ENCODE measurements at regions not wholly inside any gene's neighbourhood (a gene's known extent, or its start where the extent isn't known, plus 50 kb on each side); places are given as distances from the start of the nearest gene placed in this dataset.

DNA sequence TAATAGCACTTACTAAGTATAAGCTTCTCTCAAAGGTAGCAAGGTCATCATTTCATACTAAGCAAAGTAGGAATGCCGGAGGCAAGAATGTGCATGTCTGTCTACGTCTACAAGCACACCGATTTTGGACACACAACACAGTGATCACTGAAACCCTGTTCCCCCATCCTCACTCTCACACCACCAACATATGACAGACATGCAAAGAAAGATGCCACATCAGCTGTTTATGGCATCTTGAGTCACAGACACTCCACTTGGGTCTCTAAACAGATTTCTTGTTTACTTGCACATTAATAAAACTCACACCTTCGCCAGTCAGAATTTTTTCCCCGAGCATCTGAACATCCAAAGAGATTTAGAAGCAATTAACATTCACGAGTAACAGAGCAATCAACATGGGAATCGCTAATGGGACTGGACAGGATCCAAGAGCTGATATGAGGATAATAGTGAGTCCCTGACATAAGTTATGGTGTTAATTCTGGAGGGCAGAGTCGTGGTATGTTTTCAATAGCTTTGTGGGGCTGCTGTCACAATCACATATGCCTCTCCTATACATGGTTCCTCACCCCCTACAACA lies 324.1 kb downstream of the DHX15 start:
- no peaks in the 10 kb centered on the region for H3K36me3 Mint-ChIP-seq
- no peak overlapping the region for H3K27ac Mint-ChIP-seq
- no peak for DNase-seq

DNA sequence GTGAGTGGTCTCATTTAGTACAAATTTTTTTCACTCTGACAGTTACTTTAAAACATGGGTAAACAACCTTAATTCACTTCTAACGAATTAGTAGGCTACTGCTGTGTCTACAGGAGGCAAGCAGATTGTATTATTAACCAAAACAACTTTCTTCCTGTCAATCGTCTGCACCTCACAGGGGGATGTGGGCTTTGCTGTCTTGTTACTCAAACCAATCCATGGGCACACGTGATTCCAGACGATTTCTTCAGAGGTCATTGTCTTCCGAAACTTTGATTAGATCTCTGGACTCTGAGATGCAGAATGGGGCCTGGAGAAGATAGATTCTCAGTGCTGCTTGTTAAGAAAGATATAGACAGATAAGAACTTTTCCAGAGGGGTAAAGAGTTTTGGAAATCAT lies 327.8 kb downstream of the DHX15 start:
- DNase-seq (no peak), ATAC-seq (ENCODE audit: low read depth in 2 of 2) (no peak)
- H3K4me1 Mint-ChIP-seq, result no peaks in the 10 kb centered on the region
- H3K27me3 Mint-ChIP-seq, result peaks cover 0 to 13% (median 0%) of the 10 kb centered on the region in 3 donors
- peaks cover 0 to 5% (median 0%) of the 10 kb centered on the region in 7 donors for H3K9me3 Mint-ChIP-seq
- no peaks in the 10 kb centered on the region for H3K36me3 Mint-ChIP-seq
- H3K27ac Mint-ChIP-seq, result no peak overlapping the region
- H3K4me3 Mint-ChIP-seq, result no peak overlapping the region

More for the DNA sequence above, 324.1 kb downstream of the DHX15 start:
- H3K9me3 Mint-ChIP-seq, result peaks cover 0 to 4% (median 2%) of the 10 kb centered on the region in 7 donors
- H3K27me3 Mint-ChIP-seq, result peaks cover 0 to 4% (median 0%) of the 10 kb centered on the region in 3 donors
- ATAC-seq (ENCODE audit: low read depth in 2 of 2), result no peak
- no peaks in the 10 kb centered on the region for H3K4me1 Mint-ChIP-seq
- H3K4me3 Mint-ChIP-seq, result no peak overlapping the region

DNA sequence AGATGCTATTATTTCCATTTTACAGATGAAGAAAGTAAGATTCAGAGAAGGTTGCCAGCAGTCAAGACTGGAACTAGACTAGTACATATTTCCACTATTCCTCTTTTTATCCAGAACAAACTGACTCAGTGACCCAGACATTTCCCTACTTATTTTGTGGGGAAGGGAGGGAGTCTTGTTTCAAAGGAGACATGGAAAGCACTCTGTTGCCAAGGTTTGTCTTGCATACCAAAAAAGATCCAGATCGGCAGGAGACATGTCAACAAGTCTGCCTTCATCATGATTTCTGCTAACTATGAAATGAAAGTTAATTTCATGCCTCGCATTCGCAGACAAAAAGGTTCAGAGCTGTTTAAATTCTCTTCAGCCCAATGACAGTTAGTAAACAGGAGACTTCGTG lies 328.3 kb downstream of the DHX15 start:
- ATAC-seq (ENCODE audit: low read depth in 2 of 2) (no peak), DNase-seq (no peak)
- no peaks in the 10 kb centered on the region for H3K36me3 Mint-ChIP-seq
- H3K4me3 Mint-ChIP-seq, result no peak overlapping the region
- H3K4me1 Mint-ChIP-seq, result no peaks in the 10 kb centered on the region
- peaks cover 0 to 13% (median 0%) of the 10 kb centered on the region in 3 donors for H3K27me3 Mint-ChIP-seq
- H3K27ac Mint-ChIP-seq, result no peak overlapping the region
- H3K9me3 Mint-ChIP-seq, result peaks cover 0 to 4% (median 0%) of the 10 kb centered on the region in 7 donors

DNA sequence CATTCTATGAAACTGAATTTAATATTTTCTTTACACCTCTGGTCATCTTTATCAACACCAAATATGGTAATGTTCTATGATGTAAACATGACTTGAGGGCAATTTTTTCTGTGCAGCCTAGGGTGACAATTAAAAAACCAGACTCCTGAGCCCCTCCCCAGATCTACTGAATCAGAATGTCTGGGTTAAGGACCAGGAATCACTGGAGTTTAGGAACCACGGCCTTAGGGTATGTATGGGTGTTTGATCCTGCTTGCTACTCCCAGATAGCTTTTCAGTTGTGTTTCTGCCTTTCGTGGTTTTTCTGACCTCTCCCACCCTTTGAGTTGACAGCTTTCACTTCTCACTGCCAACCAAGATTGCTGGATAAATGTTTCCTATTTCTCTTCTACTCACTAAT lies 332.2 kb downstream of the DHX15 start:
- ATAC-seq (ENCODE audit: low read depth in 2 of 2), result no peak
- Mint-ChIP-seq H3K9me3 (peaks cover 0 to 3% (median 0%) of the 10 kb centered on the region in 7 donors), H3K4me1 (no peaks in the 10 kb centered on the region), H3K36me3 (no peaks in the 10 kb centered on the region), H3K4me3 (no peak overlapping the region), H3K27me3 (peaks cover 0 to 8% (median 0%) of the 10 kb centered on the region in 3 donors), H3K27ac (no peak overlapping the region)
- no peak for DNase-seq

DNA sequence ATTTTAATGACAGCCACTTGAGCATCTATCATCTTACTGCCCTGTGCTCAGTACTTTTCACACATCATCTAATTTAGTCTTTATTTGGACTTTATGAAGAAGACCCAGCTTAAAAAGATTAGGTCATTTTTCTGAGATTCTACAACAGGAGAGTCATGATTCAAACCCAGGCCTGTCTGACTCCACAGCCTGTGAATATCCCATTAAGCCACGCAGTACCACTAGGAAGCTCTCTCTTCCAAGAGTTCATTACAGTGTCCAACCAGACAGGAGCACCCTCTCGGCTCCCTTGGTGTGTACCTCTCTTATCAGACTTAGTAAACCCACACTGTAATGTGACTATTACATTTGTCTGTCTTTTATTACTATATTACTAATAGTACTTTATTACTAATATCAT lies 332.8 kb downstream of the DHX15 start:
- Mint-ChIP-seq H3K4me1 (no peaks in the 10 kb centered on the region), H3K27me3 (peaks cover 0 to 8% (median 0%) of the 10 kb centered on the region in 3 donors)

DNA sequence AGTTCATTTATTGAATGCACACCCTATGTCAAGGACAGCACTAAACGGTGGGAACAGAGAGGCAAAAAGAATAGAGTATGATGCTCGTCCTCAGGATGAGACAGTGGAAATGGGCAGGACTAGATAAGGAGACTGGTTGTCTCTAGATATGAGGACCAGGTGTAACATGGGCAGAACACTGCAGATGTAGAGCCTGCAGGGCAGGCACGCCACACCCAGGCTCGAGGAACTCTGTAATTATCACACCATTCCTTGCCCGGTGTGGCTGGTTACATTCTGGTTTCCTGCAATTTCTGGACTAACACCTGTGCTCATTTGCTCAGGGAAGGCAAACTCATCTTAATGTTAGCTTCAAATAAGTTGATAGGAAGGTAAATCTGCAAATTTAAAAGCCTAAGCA lies 334.4 kb downstream of the DHX15 start:
- DNase-seq (no peak), ATAC-seq (ENCODE audit: low read depth in 2 of 2) (no peak)
- H3K4me3 Mint-ChIP-seq, result no peak overlapping the region
- peaks cover 0 to 8% (median 2%) of the 10 kb centered on the region in 3 donors for H3K27me3 Mint-ChIP-seq
- H3K36me3 Mint-ChIP-seq, result no peaks in the 10 kb centered on the region
- no peaks in the 10 kb centered on the region for H3K4me1 Mint-ChIP-seq
- H3K27ac Mint-ChIP-seq, result no peak overlapping the region
- peaks cover 0 to 3% (median 0%) of the 10 kb centered on the region in 7 donors for H3K9me3 Mint-ChIP-seq

More for the DNA sequence above, 332.8 kb downstream of the DHX15 start:
- Mint-ChIP-seq H3K36me3 (no peaks in the 10 kb centered on the region), H3K9me3 (peaks cover 0 to 3% (median 0%) of the 10 kb centered on the region in 7 donors), H3K4me3 (no peak overlapping the region), H3K27ac (no peak overlapping the region)
- ATAC-seq (ENCODE audit: low read depth in 2 of 2), result no peak
- no peak for DNase-seq

DNA sequence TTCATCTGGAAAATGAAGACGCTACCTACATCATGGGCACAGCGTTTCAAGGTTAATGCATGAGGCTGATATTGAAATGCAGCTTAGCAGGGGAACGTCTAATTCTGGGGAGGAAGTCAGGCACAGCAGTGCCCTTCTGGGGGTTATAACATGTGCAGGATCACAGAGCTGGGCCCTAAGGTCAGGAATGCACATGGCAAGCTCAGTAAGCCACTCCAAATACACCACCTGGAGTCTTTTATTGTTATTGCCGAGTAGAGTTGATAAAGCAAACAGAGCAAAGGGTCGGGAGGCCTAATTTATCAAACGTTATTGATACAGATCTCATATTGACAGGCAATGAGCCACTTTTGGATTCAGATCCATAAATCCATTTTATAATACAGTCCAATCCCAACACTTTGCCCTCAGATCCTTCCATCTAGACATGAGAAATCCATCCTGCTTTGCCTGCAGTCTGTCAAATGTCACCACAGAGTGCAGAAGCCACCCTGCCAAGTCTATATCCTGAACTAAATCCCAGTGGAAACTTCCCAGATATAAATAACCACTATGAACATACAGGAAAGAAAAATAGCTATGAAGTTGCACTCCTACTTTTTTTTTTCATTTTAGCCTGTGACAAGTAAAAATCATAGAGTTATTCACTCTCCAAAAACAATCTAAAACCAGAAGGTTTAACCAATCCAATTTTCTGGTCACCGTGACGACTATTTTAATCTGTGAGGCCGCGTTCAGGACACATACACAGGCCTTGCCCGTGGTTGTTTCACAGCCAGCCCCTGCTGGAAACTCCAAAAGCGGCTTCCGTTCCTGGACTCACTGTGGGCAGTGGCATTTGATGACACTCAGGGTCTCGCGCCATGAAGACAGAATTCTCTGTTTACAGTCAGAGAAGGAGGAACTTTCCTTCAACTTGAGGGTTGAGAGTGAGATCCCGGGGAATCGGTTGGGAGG lies 335.4 kb downstream of the DHX15 start:
- peaks cover 0 to 8% (median under 1%) of the 10 kb centered on the region in 3 donors for H3K27me3 Mint-ChIP-seq
- DNase-seq (no peak), ATAC-seq (ENCODE audit: low read depth in 2 of 2) (no peak)
- H3K9me3 Mint-ChIP-seq, result peaks cover 0 to 5% (median 0%) of the 10 kb centered on the region in 7 donors
- H3K36me3 Mint-ChIP-seq, result no peaks in the 10 kb centered on the region
- H3K4me3 Mint-ChIP-seq, result peak overlapping the region in 1 of 8 donors; percentile 18
- no peaks in the 10 kb centered on the region for H3K4me1 Mint-ChIP-seq
- H3K27ac Mint-ChIP-seq, result no peak overlapping the region

DNA sequence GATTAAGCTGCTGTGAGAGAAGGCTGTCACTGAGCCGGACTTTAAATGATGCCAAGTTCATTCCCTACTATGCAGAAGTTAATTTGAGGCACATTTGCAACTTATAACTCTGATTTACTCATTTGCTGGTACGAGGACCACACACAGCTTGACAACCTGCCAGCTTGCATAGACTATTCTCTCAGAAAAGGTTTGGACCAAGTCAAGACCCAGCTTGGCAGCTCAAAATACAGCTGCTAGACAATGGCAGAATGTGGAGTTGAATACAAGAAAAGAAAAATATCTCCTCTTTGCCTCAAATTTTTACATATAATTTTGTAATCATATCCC lies 338.9 kb downstream of the DHX15 start:
- DNase-seq (no peak), ATAC-seq (ENCODE audit: low read depth in 2 of 2) (no peak)
- peaks cover 0 to 8% (median 0%) of the 10 kb centered on the region in 3 donors for H3K27me3 Mint-ChIP-seq
- H3K4me1 Mint-ChIP-seq, result no peaks in the 10 kb centered on the region
- no peak overlapping the region for H3K4me3 Mint-ChIP-seq
- H3K27ac Mint-ChIP-seq, result no peak overlapping the region
- H3K36me3 Mint-ChIP-seq, result no peaks in the 10 kb centered on the region
- H3K9me3 Mint-ChIP-seq, result peaks cover 0 to 10% (median 0%) of the 10 kb centered on the region in 7 donors

DNA sequence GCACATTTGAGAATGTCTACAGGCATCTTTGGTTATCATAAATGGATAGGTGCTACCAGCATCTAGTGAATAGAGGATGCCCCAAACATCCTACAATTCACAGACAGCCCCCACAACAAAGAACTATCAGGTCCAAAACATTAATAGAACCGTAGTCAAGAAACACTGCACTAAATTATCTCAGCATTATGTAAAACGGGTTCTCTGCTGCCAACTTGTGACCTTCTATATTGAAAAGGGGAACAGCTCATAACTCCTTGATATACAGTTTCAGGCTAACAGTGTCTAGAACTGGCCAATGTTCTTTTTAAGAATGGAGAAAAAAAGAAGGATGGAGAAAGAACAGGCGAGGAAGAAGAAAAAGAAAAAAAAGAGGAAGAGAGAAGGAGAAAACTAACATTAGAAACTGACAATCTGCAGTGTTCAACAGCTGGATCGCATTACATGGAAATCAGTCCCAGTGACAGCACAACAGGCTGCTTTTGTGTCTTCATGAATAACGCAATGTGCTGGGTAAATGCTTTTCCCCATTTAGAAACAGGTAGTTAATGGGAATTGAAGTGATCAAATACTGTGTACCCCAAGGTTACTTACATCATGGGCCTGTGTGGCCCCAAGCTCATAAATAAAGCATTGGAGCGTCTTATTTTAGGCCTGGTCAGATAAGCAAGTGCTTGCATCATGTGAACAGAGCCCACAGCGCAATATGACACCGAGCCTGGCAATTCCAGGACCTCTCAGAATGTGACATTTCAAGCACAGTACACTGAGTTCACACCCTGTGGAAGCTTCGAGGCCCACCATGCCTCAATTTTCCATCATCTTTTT lies 339.5 kb downstream of the DHX15 start:
- ATAC-seq (ENCODE audit: low read depth in 2 of 2) (no peak), DNase-seq (no peak)
- peaks cover 0 to 8% (median 0%) of the 10 kb centered on the region in 3 donors for H3K27me3 Mint-ChIP-seq
- no peak overlapping the region for H3K4me3 Mint-ChIP-seq
- H3K36me3 Mint-ChIP-seq, result no peaks in the 10 kb centered on the region
- H3K4me1 Mint-ChIP-seq, result no peaks in the 10 kb centered on the region
- H3K9me3 Mint-ChIP-seq, result peaks cover 0 to 10% (median 0%) of the 10 kb centered on the region in 7 donors
- no peak overlapping the region for H3K27ac Mint-ChIP-seq

DNA sequence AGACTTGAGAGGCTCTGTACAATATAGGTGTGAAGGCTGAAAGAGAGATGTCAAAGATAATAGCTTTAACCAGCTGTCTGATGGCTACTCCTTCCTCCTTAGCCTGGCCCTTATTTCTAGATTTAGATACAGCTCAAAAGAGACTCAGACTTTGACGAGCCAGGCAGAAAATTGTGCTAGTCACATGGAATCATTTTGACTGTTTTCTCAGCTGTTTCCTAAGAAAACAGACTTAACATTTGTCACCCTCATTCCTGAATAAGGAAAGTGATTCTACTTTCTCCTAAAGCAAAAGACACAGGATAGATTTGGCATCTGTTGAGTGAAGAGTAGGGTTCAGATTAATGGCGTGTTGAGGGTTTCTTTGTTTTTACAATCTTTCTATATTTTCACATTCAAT lies 340.7 kb downstream of the DHX15 start:
- no peak for ATAC-seq (ENCODE audit: low read depth in 2 of 2)
- H3K27me3 Mint-ChIP-seq, result peaks cover 0 to 8% (median 0%) of the 10 kb centered on the region in 3 donors

DNA sequence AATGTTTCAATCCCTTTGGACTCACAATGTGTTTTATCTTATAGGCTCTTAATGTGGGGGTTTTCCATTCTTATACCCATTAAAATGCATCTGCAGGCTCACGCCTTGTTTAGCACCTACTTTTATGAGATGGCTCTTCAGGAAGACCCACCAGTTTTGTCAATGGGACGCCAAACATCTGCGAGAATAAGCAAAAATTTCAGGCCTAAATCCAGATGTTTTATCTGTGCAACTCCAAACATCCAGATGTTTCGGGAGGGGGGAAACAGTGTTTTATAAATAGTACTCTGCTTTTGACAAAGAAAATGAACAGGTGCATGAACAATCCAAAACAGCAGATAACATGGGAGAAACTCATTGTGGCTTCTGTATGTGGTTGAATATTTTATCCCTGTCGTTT lies 342.8 kb downstream of the DHX15 start:
- Mint-ChIP-seq H3K4me1 (no peaks in the 10 kb centered on the region), H3K9me3 (peaks cover 0 to 15% (median 0%) of the 10 kb centered on the region in 7 donors), H3K36me3 (no peaks in the 10 kb centered on the region), H3K27ac (no peak overlapping the region), H3K27me3 (peaks cover 0 to 8% (median 0%) of the 10 kb centered on the region in 3 donors), H3K4me3 (no peak overlapping the region)
- DNase-seq (no peak), ATAC-seq (ENCODE audit: low read depth in 2 of 2) (no peak)

More for the DNA sequence above, 340.7 kb downstream of the DHX15 start:
- Mint-ChIP-seq H3K36me3 (no peaks in the 10 kb centered on the region), H3K27ac (no peak overlapping the region), H3K4me1 (no peaks in the 10 kb centered on the region), H3K4me3 (no peak overlapping the region), H3K9me3 (peaks cover 0 to 10% (median 0%) of the 10 kb centered on the region in 7 donors)
- no peak for DNase-seq

DNA sequence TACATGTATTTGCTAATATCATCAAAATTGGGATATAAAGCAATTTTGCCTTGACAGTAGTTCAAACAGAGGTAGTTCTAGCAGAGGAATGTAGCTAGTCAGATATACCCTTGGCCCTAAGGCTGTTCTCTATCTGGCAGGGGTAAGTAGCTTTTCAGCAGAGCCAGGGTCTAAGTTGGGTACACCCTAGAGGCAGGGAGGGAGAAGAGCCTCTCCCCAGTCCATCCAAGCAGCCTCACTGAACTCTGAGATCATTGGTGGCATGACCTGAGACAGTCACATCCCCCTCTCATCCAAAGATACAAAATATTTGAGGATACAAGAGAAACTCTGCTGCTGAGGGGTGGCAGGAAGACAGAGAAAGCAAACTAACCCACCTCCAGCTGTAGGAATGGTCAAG lies 343.7 kb downstream of the DHX15 start:
- no peak overlapping the region for H3K27ac Mint-ChIP-seq
- H3K4me3 Mint-ChIP-seq, result no peak overlapping the region
- H3K4me1 Mint-ChIP-seq, result no peaks in the 10 kb centered on the region
- H3K27me3 Mint-ChIP-seq, result peaks cover 0 to 8% (median 0%) of the 10 kb centered on the region in 3 donors
- ATAC-seq (ENCODE audit: low read depth in 2 of 2) (no peak), DNase-seq (no peak)
- H3K36me3 Mint-ChIP-seq, result no peaks in the 10 kb centered on the region
- H3K9me3 Mint-ChIP-seq, result peaks cover 0 to 15% (median 0%) of the 10 kb centered on the region in 7 donors

DNA sequence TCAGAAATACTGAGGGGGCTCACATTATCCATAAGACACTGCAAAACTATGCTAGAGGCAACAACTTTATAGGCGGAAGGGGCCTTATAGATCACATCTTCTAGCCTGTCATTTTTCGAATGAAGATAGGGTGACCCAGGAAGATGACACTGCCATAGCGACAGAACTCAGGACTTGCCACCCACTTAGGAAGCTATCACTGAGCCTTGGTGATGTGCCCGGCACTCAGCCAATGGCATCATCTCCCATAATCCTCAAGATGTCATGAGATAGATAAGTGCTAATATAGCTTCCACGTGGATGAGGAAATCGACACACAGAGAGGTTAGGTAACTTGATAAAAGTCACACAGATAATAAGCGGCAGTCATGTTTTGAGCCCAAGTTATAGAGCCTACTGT lies 346.6 kb downstream of the DHX15 start:
- Mint-ChIP-seq H3K4me1 (no peaks in the 10 kb centered on the region), H3K27me3 (no peaks in the 10 kb centered on the region), H3K9me3 (peaks cover 0 to 8% (median 0%) of the 10 kb centered on the region in 7 donors), H3K4me3 (no peak overlapping the region), H3K27ac (no peak overlapping the region), H3K36me3 (no peaks in the 10 kb centered on the region)
- ATAC-seq (ENCODE audit: low read depth in 2 of 2) (no peak), DNase-seq (no peak)

All from naive B cell (primary cell).